DND-41 (cell line): ENCODE measurements at regions not wholly inside any gene's neighbourhood (a gene's known extent, or its start where the extent isn't known, plus 50 kb on each side); places are given as distances from the start of the nearest gene placed in this dataset.

Experiments
- CTCF ChIP-seq: IDR thresholded peaks from 2 replicates; pipeline ENCODE4 v1.5.1; 2012; ENCODE audit warnings: borderline replicate concordance, low read length, moderate library complexity, mild to moderate bottlenecking; ENCODE audit not compliant: poor library complexity, severe bottlenecking; ENCODE audit errors: extremely low read depth
- EZH2 ChIP-seq: IDR thresholded peaks from 3 replicates; pipeline ENCODE4 v1.6.1; 2012; ENCODE audit warnings: borderline replicate concordance, low read depth, mild to moderate bottlenecking, moderate library complexity, low read length, inconsistent platforms; ENCODE audit not compliant: severe bottlenecking

- no peak for TF ChIP-seq CTCF
- TF ChIP-seq EZH2 = no peak
Observed at GRCh38 chr17:77654850-77655249, 303.7 kb upstream of the TNRC6C start.
